H1 (cell line): ENCODE measurements at regions not wholly inside any gene's neighbourhood (a gene's known extent, or its start where the extent isn't known, plus 50 kb on each side); places are given as distances from the start of the nearest gene placed in this dataset.

Experiments
- CTCF ChIA-PET: fragments of 300-600 bp; sonication (Branson Sonifier 250); formaldehyde crosslinking; loops from one replicate; lab custom pipeline; 2021; ENCODE audit not compliant: partially characterized antibody; lab: Charles Lee
- POLR2A ChIA-PET: fragments of 300-600 bp; sonication (Branson Sonifier 250); formaldehyde crosslinking; loops from one replicate; lab custom pipeline; 2021; ENCODE audit warnings: inconsistent platforms; ENCODE audit not compliant: partially characterized antibody; lab: Charles Lee
- DNase-seq, 2 experiments: peaks; one replicate each; pipeline versions ENCODE4 v3.0.0 to v3.0.0-alpha.2; 2010 to 2022; ENCODE audit warnings: low spot score in 2 of 2, low read depth in 1 of 2, mixed read lengths in 1 of 2
- FAIRE-seq: peaks from 2 replicates; lab custom pipeline; 2011; peaks lifted over from hg19 to GRCh38; lab: Jason Lieb, UNC
- H2AFZ ChIP-seq: 2 replicates; pipeline ENCODE4 v1.8.1; 2012; ENCODE audit warnings: low read length, inconsistent platforms
- H2AK5ac ChIP-seq: 2 replicates; pipeline ENCODE4 v1.6.1; 2013; ENCODE audit warnings: low read depth, low read length
- H2BK120ac ChIP-seq: replicated peaks from 2 replicates; pipeline ENCODE3; 2013; ENCODE audit warnings: low read depth, low read length, inconsistent platforms
- H2BK12ac ChIP-seq: 2 replicates; pipeline ENCODE4 v1.6.1; 2013; ENCODE audit warnings: low read depth, low read length
- H2BK15ac ChIP-seq: 2 replicates; pipeline ENCODE4 v1.6.1; 2013; ENCODE audit warnings: low read length
- H2BK20ac ChIP-seq: 2 replicates; pipeline ENCODE4 v1.6.1; 2013; ENCODE audit warnings: low read length
- H2BK5ac ChIP-seq: 2 replicates; pipeline ENCODE4 v1.6.1; 2013; ENCODE audit warnings: low read depth, low read length
- H3K14ac ChIP-seq: 2 replicates; pipeline ENCODE4 v1.6.1; 2013; ENCODE audit warnings: inconsistent platforms; ENCODE audit not compliant: insufficient read length
- H3K18ac ChIP-seq: 2 replicates; pipeline ENCODE4 v1.6.1; 2013; ENCODE audit warnings: low read length; ENCODE audit errors: extremely low read depth
- H3K23ac ChIP-seq: 2 replicates; pipeline ENCODE4 v1.6.1; 2013; ENCODE audit warnings: inconsistent platforms; ENCODE audit not compliant: insufficient read length
- H3K23me2 ChIP-seq: 2 replicates; pipeline ENCODE4 v1.6.1; 2013; ENCODE audit warnings: low read depth, low read length
- H3K27ac ChIP-seq: 2 replicates; pipeline ENCODE4 v1.6.1; 2011; ENCODE audit warnings: low read depth, low read length, inconsistent platforms
- H3K27me3 ChIP-seq, 4 experiments: replicated peaks in 1 of 4; 1 replicate in 1 of 4; 2 replicates in 3 of 4; pipeline versions ENCODE4 v1.6.1 to v1.8.1; 2011 to 2013; ENCODE audit warnings: low read length in 3 of 4, mild to moderate bottlenecking in 3 of 4, inconsistent platforms in 2 of 4, mixed read lengths in 2 of 4, moderate library complexity in 1 of 4; ENCODE audit not compliant: control insufficient read depth in 3 of 4, insufficient read depth in 3 of 4; ENCODE audit errors: extremely low read depth in 1 of 4
- H3K36me3 ChIP-seq, 4 experiments: 2 replicates each; pipeline versions ENCODE4 v1.6.1 to v1.8.1; 2011 to 2013; ENCODE audit warnings: mild to moderate bottlenecking in 4 of 4, low read length in 3 of 4, moderate library complexity in 2 of 4, control low read depth in 1 of 4, inconsistent platforms in 1 of 4; ENCODE audit not compliant: insufficient read depth in 4 of 4, control insufficient read depth in 2 of 4
- H3K4ac ChIP-seq: replicated peaks from 2 replicates; pipeline ENCODE3; 2013; ENCODE audit warnings: low read length, low read depth, mixed read lengths, inconsistent platforms; ENCODE audit not compliant: insufficient read length
- H3K4me1 ChIP-seq, 4 experiments: replicated peaks in 1 of 4; 1 replicate in 1 of 4; 2 replicates in 3 of 4; pipeline versions ENCODE4 v1.6.1 to v1.8.1; 2011 to 2013; ENCODE audit warnings: low read length in 3 of 4, inconsistent platforms in 2 of 4, mixed read lengths in 1 of 4; ENCODE audit not compliant: insufficient read depth in 4 of 4, control insufficient read depth in 3 of 4
- H3K4me2 ChIP-seq, 2 experiments: 2 replicates each; pipeline versions ENCODE4 v1.6.1 to v1.8.1; 2011 to 2013; ENCODE audit warnings: low read depth in 2 of 2, low read length in 2 of 2, control low read depth in 1 of 2, inconsistent platforms in 1 of 2, mild to moderate bottlenecking in 1 of 2; ENCODE audit not compliant: insufficient read depth in 1 of 2
- H3K4me3 ChIP-seq, 4 experiments: fragments of 200-600, 300-600 bp in 1 of 4; sonication (generic), shearing (Covaris generic), sonication (Bioruptor Twin) in 1 of 4; 2 replicates each; pipeline versions ENCODE4 v1.5.1 to v1.8.1; 2011 to 2016; ENCODE audit warnings: low read length in 4 of 4, low read depth in 3 of 4, control low read depth in 2 of 4, inconsistent platforms in 2 of 4, mild to moderate bottlenecking in 2 of 4, mixed read lengths in 1 of 4, moderate library complexity in 1 of 4; ENCODE audit not compliant: insufficient read depth in 2 of 4; ENCODE audit errors: extremely low read depth in 1 of 4
- H3K56ac ChIP-seq: replicated peaks from 2 replicates; pipeline ENCODE3; 2013; ENCODE audit warnings: low read depth, mild to moderate bottlenecking, mixed read lengths, low read length, inconsistent platforms; ENCODE audit not compliant: insufficient read length
- H3K79me1 ChIP-seq: 2 replicates; pipeline ENCODE4 v1.6.1; 2013; ENCODE audit warnings: low read depth, low read length, control low read depth
- H3K79me2 ChIP-seq, 2 experiments: 2 replicates each; pipeline versions ENCODE4 v1.6.1 to v1.8.1; 2012 to 2013; ENCODE audit warnings: low read length in 2 of 2, mild to moderate bottlenecking in 2 of 2, inconsistent platforms in 1 of 2; ENCODE audit not compliant: insufficient read depth in 2 of 2, control insufficient read depth in 1 of 2
- H3K9ac ChIP-seq, 4 experiments: replicated peaks in 1 of 4; 1 replicate in 1 of 4; 2 replicates in 3 of 4; pipeline versions ENCODE4 v1.6.1 to v1.8.1; 2011 to 2013; ENCODE audit warnings: low read depth in 3 of 4, low read length in 3 of 4, control low read depth in 2 of 4, mild to moderate bottlenecking in 2 of 4, moderate library complexity in 2 of 4, inconsistent platforms in 1 of 4; ENCODE audit errors: extremely low read depth in 1 of 4
- H3K9me3 ChIP-seq, 2 experiments: 2 replicates each; pipeline versions ENCODE4 v1.6.1 to v1.8.1; 2012 to 2013; ENCODE audit warnings: mild to moderate bottlenecking in 2 of 2, moderate library complexity in 2 of 2, control low read depth in 1 of 2, inconsistent platforms in 1 of 2, low read depth in 1 of 2, low read length in 1 of 2, mixed read lengths in 1 of 2; ENCODE audit not compliant: insufficient read depth in 2 of 2
- H4K20me1 ChIP-seq, 2 experiments: replicated peaks in 1 of 2; 2 replicates each; pipeline versions ENCODE3 to v1.8.1; 2011 to 2013; ENCODE audit warnings: inconsistent platforms in 2 of 2, low read length in 2 of 2, mild to moderate bottlenecking in 1 of 2; ENCODE audit not compliant: insufficient read depth in 2 of 2, control insufficient read depth in 1 of 2
- H4K5ac ChIP-seq: 2 replicates; pipeline ENCODE4 v1.6.1; 2013; ENCODE audit warnings: low read length, low read depth, mixed read lengths, inconsistent platforms; ENCODE audit not compliant: insufficient read length
- H4K8ac ChIP-seq: 2 replicates; pipeline ENCODE4 v1.8.0; 2013; ENCODE audit warnings: mild to moderate bottlenecking, moderate library complexity, low read length, inconsistent platforms; ENCODE audit not compliant: insufficient read depth; ENCODE audit errors: extremely low read depth
- H4K91ac ChIP-seq: replicated peaks from 2 replicates; pipeline ENCODE3; 2013; ENCODE audit warnings: low read length, mixed read lengths, inconsistent platforms; ENCODE audit not compliant: insufficient read length
- ZNF274 ChIP-seq: IDR thresholded peaks from 2 replicates; pipeline ENCODE4 v1.7.0; 2012; ENCODE audit warnings: low read length, borderline replicate concordance; ENCODE audit errors: extremely low read depth
- WGBS, 2 experiments: shearing (Covaris generic) in 1 of 2; methylation state at CpG; one replicate each; pipeline versions ENCODE4 v1.1.6 to v1.1.7; 2013 to 2015; ENCODE audit warnings: low lambda C conversion rate in 2 of 2, mixed read lengths in 2 of 2, inconsistent platforms in 1 of 2, low coverage in 1 of 2, missing lambda C conversion rate in 1 of 2; ENCODE audit not compliant: insufficient replicate concordance in 2 of 2, insufficient coverage in 1 of 2, insufficient read length in 1 of 2; ENCODE audit errors: extremely low coverage in 1 of 2, missing lambda C conversion rate in 1 of 2; 5-methylcytosine and 5-hydroxymethylcytosine counted together

GRCh38 chr12:92300777-92301176 lies 155.1 kb upstream of the BTG1 start:
- H2BK120ac ChIP-seq: no peak overlapping the region
- DNase-seq (no peak), FAIRE-seq (no peak)
- H4K5ac ChIP-seq: no peak overlapping the region
- H3K4me3 ChIP-seq: no peak overlapping the region
- H2AK5ac ChIP-seq: no peak overlapping the region
- no peaks in the 10 kb centered on the region for H3K36me3 ChIP-seq
- H2BK15ac ChIP-seq: no peak overlapping the region
- no peak overlapping the region for H2BK5ac ChIP-seq
- H3K4me1 ChIP-seq: peaks cover 0 to 6% (median 4%) of the 10 kb centered on the region in 4 experiments; a peak in 6 of 7 replicates
- H3K79me1 ChIP-seq: no peaks in the 10 kb centered on the region
- no peaks in the 10 kb centered on the region for H3K23me2 ChIP-seq
- H4K8ac ChIP-seq: no peak overlapping the region
- no peak overlapping the region for H3K27ac ChIP-seq
- H3K4me2 ChIP-seq: no peak overlapping the region
- H2AFZ ChIP-seq: no peak overlapping the region
- ChIA-PET CTCF (no interaction called here), POLR2A (no interaction called here)
- H4K91ac ChIP-seq: no peak overlapping the region
- H3K14ac ChIP-seq: no peak overlapping the region
- no peak overlapping the region for H3K23ac ChIP-seq
- no peaks in the 10 kb centered on the region for H3K9me3 ChIP-seq
- H3K27me3 ChIP-seq: no peaks in the 10 kb centered on the region
- H3K9ac ChIP-seq: no peak overlapping the region
- H3K18ac ChIP-seq: no peak overlapping the region
- no peak overlapping the region for H2BK12ac ChIP-seq
- H4K20me1 ChIP-seq: no peaks in the 10 kb centered on the region
- H3K4ac ChIP-seq: no peak overlapping the region
- no peaks in the 10 kb centered on the region for H3K79me2 ChIP-seq
- WGBS, 2 experiments: 73% methylated on average over 2 of the region's 2 CpGs; no CpG with 5 or more reads in 1 of the 2 experiments
- no peak overlapping the region for H3K56ac ChIP-seq
- H2BK20ac ChIP-seq: no peak overlapping the region
- no peak for TF ChIP-seq ZNF274
